ENCODE measurements at regions not wholly inside any gene's neighbourhood (a gene's known extent, or its start where the extent isn't known, plus 50 kb on each side); places are given as distances from the start of the nearest gene placed in this dataset.

DNA sequence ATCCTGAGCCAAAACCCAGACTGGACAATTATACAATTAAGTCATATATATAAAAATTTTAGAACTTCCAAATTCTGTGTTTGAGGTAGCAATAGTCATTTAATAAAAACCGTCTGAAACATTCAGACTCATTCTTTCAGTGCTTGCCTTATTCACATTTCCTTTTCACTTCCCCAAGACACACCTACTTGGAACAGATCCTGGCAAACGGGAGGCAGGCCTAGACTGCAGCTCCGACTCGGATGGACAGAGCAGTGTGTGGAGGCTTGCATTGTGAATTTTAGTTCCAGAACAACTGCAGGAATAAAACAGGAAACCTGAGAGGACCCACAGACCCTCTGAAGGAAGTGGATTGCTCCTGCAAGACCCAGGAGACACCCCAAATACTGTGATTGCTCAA lies 341.4 kb downstream of the CNTN3 start:
- Histone ChIP-seq H3K4me3 (ENCODE audit: control insufficient read depth in 2 of 3, extremely low read depth in 1 of 3, insufficient read depth in 2 of 3, low read depth in 1 of 3, low read length in 3 of 3) (no peak overlapping the region), H2AFZ (ENCODE audit: control insufficient read depth, low read length) (no peak overlapping the region), H3K9me3 (ENCODE audit: control insufficient read depth, low read depth, low read length) (no peaks in the 10 kb centered on the region), H3K27me3 (ENCODE audit: control insufficient read depth, extremely low read depth, insufficient read depth, low read length) (no peaks in the 10 kb centered on the region), H3K4me1 (ENCODE audit: control insufficient read depth, extremely low read depth, insufficient read depth, low read length) (no peaks in the 10 kb centered on the region), H3K27ac (ENCODE audit: control insufficient read depth, insufficient read depth, low read length) (no peak overlapping the region), H3K36me3 (ENCODE audit: control insufficient read depth in 2 of 2, extremely low read depth in 1 of 2, insufficient read depth in 2 of 2, low read length in 2 of 2) (no peaks in the 10 kb centered on the region), H3K9ac (ENCODE audit: control insufficient read depth, extremely low read depth, insufficient read depth, low read length) (no peak overlapping the region), H3K9me1 (ENCODE audit: control insufficient read depth, extremely low read depth, insufficient read depth, low read length) (no peaks in the 10 kb centered on the region), H3K4me2 (ENCODE audit: control insufficient read depth, extremely low read depth, insufficient read depth, low read depth, low read length) (no peak overlapping the region), H4K20me1 (ENCODE audit: control insufficient read depth, extremely low read depth, insufficient read depth, low read length) (no peaks in the 10 kb centered on the region), H3K79me2 (ENCODE audit: control insufficient read depth, insufficient read depth, low read length) (no peaks in the 10 kb centered on the region)
- DNase-seq (ENCODE audit: low read depth, low spot score) (no peak), FAIRE-seq (no peak)
- TF ChIP-seq EZH2 (IDR thresholded peaks at IDR 0.05; ENCODE audit: low read length) = no peak
- TF ChIP-seq, protein P1, sequence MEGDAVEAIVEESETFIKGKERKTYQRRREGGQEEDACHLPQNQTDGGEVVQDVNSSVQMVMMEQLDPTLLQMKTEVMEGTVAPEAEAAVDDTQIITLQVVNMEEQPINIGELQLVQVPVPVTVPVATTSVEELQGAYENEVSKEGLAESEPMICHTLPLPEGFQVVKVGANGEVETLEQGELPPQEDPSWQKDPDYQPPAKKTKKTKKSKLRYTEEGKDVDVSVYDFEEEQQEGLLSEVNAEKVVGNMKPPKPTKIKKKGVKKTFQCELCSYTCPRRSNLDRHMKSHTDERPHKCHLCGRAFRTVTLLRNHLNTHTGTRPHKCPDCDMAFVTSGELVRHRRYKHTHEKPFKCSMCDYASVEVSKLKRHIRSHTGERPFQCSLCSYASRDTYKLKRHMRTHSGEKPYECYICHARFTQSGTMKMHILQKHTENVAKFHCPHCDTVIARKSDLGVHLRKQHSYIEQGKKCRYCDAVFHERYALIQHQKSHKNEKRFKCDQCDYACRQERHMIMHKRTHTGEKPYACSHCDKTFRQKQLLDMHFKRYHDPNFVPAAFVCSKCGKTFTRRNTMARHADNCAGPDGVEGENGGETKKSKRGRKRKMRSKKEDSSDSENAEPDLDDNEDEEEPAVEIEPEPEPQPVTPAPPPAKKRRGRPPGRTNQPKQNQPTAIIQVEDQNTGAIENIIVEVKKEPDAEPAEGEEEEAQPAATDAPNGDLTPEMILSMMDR (optimal IDR thresholded peaks at IDR 0.05 in 1 of 3, IDR thresholded peaks at IDR 0.05 in 1 of 3, conservative IDR thresholded peaks at IDR 0.05 in 1 of 3; ENCODE audit: extremely low read depth in 1 of 3, insufficient read depth in 2 of 3, low read length in 3 of 3) = no peak
- dilution Hi-C loops (cut with MboI; ENCODE audit: extremely low pct_ligation_motif_present, low sequenced_read_pairs) = no loop called here

DNA sequence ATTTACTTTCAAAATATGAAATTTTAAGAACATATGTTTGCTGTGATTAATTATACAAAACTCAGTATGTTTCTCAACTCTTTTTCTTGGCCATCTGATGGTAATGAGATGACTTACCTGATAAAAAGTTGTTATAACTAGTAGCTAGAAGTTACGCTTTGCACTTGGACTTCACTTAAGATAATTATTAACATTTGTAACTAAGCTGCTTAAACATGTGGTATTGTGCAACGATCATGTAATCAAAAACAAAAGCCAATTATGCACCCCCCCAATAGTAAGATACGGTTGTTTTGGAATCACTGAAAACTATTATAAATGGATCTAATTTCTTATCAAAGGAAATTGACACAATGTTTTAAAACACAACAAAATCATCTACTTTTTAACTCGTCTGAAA lies 342.9 kb downstream of the CNTN3 start:
- H3K4me2 ChIP-seq (ENCODE audit: control insufficient read depth, extremely low read depth, insufficient read depth, low read depth, low read length) = no peak overlapping the region
- dilution Hi-C loops (cut with MboI; ENCODE audit: extremely low pct_ligation_motif_present, low sequenced_read_pairs) = no loop called here

More for the DNA sequence above, 342.9 kb downstream of the CNTN3 start:
- TF ChIP-seq EZH2 (IDR thresholded peaks at IDR 0.05; ENCODE audit: low read length) = no peak
- TF ChIP-seq, protein P1 (optimal IDR thresholded peaks at IDR 0.05 in 1 of 3, IDR thresholded peaks at IDR 0.05 in 1 of 3, conservative IDR thresholded peaks at IDR 0.05 in 1 of 3; ENCODE audit: extremely low read depth in 1 of 3, insufficient read depth in 2 of 3, low read length in 3 of 3) = no peak
- no peak overlapping the region for H2AFZ ChIP-seq (ENCODE audit: control insufficient read depth, low read length)
- H3K9ac ChIP-seq (ENCODE audit: control insufficient read depth, extremely low read depth, insufficient read depth, low read length) = no peak overlapping the region
- no peaks in the 10 kb centered on the region for H3K9me1 ChIP-seq (ENCODE audit: control insufficient read depth, extremely low read depth, insufficient read depth, low read length)
- FAIRE-seq (no peak), DNase-seq (ENCODE audit: low read depth, low spot score) (no peak)
- no peak overlapping the region for H3K27ac ChIP-seq (ENCODE audit: control insufficient read depth, insufficient read depth, low read length)
- no peaks in the 10 kb centered on the region for H3K79me2 ChIP-seq (ENCODE audit: control insufficient read depth, insufficient read depth, low read length)
- no peaks in the 10 kb centered on the region for H4K20me1 ChIP-seq (ENCODE audit: control insufficient read depth, extremely low read depth, insufficient read depth, low read length)
- no peaks in the 10 kb centered on the region for H3K4me1 ChIP-seq (ENCODE audit: control insufficient read depth, extremely low read depth, insufficient read depth, low read length)
- H3K4me3 ChIP-seq (ENCODE audit: control insufficient read depth in 2 of 3, extremely low read depth in 1 of 3, insufficient read depth in 2 of 3, low read depth in 1 of 3, low read length in 3 of 3) = no peak overlapping the region
- H3K36me3 ChIP-seq (ENCODE audit: control insufficient read depth in 2 of 2, extremely low read depth in 1 of 2, insufficient read depth in 2 of 2, low read length in 2 of 2) = no peaks in the 10 kb centered on the region
- H3K27me3 ChIP-seq (ENCODE audit: control insufficient read depth, extremely low read depth, insufficient read depth, low read length) = no peaks in the 10 kb centered on the region
- H3K9me3 ChIP-seq (ENCODE audit: control insufficient read depth, low read depth, low read length) = no peaks in the 10 kb centered on the region
